Retinal pigment epithelial cell (primary cell): ENCODE measurements at regions not wholly inside any gene's neighbourhood (a gene's known extent, or its start where the extent isn't known, plus 50 kb on each side); places are given as distances from the start of the nearest gene placed in this dataset.

Experiments used
- DNase-seq: peaks from one replicate; pipeline ENCODE4 v3.0.0-alpha.2; 2010; ENCODE audit warnings: low read depth
- H3K4me3 ChIP-seq: 2 replicates; pipeline ENCODE4 v1.5.1; 2011; ENCODE audit warnings: mild to moderate bottlenecking, low read length, control low read depth, moderate library complexity
- TF ChIP-seq, protein P1 (sequence below): conservative IDR thresholded peaks from 2 replicates; pipeline ENCODE4 v1.5.1; 2011; ENCODE audit warnings: low read depth, low read length, control low read depth, inconsistent platforms

GRCh38 chr4:28254003-28254402, 1393.4 kb downstream of the STIM2 start:
- DNase-seq: no peak
- H3K4me3 ChIP-seq: no peak overlapping the region
- TF ChIP-seq, protein P1, sequence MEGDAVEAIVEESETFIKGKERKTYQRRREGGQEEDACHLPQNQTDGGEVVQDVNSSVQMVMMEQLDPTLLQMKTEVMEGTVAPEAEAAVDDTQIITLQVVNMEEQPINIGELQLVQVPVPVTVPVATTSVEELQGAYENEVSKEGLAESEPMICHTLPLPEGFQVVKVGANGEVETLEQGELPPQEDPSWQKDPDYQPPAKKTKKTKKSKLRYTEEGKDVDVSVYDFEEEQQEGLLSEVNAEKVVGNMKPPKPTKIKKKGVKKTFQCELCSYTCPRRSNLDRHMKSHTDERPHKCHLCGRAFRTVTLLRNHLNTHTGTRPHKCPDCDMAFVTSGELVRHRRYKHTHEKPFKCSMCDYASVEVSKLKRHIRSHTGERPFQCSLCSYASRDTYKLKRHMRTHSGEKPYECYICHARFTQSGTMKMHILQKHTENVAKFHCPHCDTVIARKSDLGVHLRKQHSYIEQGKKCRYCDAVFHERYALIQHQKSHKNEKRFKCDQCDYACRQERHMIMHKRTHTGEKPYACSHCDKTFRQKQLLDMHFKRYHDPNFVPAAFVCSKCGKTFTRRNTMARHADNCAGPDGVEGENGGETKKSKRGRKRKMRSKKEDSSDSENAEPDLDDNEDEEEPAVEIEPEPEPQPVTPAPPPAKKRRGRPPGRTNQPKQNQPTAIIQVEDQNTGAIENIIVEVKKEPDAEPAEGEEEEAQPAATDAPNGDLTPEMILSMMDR: no peak

DNA sequence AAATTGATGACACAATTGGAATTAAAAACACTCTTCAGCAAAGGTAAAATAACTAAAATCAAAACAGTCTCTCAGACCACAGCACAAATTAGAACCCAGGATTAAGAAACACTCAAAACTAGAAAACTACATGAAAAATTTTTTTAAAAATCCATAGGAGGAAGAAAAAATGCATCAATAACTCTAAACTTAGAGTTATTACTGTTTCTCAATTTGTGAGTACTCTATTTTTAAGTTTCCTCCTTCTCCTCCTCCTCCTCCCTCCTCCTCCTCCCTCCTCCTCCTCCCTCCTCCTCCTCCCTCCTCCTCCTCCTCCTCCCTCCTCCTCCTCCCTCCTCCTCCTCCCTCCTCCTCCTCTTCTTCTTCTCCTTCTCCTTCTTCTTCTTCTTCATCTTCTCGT, 1395.7 kb downstream of the STIM2 start:
- no peak overlapping the region for H3K4me3 ChIP-seq
- TF ChIP-seq, protein P1: no peak
- DNase-seq: no peak

DNA sequence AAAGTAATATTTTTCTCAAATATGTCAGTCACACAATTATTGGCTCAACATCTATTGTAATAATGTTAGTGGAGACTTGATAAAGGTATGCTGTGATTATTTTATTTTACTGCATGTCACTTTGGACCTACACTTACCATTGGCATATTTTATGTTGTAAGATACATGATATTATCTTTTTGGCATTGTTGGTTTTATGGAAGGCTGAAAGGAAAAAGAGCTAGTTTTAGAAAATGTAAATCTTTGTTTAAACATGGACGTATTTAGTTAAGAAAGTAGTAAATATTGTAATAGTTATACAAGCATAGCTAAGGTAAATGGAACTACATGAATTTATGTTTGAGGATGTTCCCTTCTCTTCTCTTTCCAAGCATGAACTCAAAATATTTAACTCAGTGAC, 1399.3 kb downstream of the STIM2 start:
- TF ChIP-seq, protein P1: no peak
- no peak for DNase-seq

GRCh38 chr4:28267166-28267565, 1406.5 kb downstream of the STIM2 start:
- DNase-seq: no peak
- no peak overlapping the region for H3K4me3 ChIP-seq
- TF ChIP-seq, protein P1: no peak

More for the DNA sequence above, 1399.3 kb downstream of the STIM2 start:
- H3K4me3 ChIP-seq: no peak overlapping the region

GRCh38 chr4:28269426-28269825, 1408.8 kb downstream of the STIM2 start:
- TF ChIP-seq, protein P1: no peak
- DNase-seq: no peak
- H3K4me3 ChIP-seq: no peak overlapping the region

GRCh38 chr4:28277931-28278330, 1417.3 kb downstream of the STIM2 start:
- no peak overlapping the region for H3K4me3 ChIP-seq
- no peak for DNase-seq

DNA sequence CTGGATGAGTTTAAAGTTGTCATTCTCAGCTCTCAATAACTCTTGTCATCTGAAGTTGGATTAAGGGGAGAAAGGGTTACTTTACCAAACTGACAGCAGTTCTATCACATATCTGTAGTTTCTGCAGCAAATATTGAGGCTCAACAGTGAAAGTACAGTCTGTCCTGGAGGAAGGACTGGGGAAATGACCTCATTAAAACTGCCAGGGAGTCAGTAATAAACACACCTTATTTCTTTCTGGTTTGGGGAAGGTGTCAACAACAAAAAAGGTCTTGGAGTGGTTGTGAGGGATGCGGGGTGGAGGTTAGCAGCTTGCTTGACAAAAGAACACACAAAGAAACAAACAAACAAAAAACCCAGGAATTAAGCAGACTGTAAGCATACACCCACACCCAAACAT, 1418.0 kb downstream of the STIM2 start:
- DNase-seq: no peak
- TF ChIP-seq, protein P1: no peak
- H3K4me3 ChIP-seq: no peak overlapping the region

More at GRCh38 chr4:28277931-28278330, 1417.3 kb downstream of the STIM2 start:
- TF ChIP-seq, protein P1: no peak
